Thyroid gland (tissue), 4 donors: ENCODE measurements at regions not wholly inside any gene's neighbourhood (a gene's known extent, or its start where the extent isn't known, plus 50 kb on each side); places are given as distances from the start of the nearest gene placed in this dataset.

ENCODE experiments used
- CTCF ChIP-seq, 6 experiments: fragments of 200-600 bp in 3 of 6; fragments of 450-650 bp in 3 of 6; sonication (generic) in 3 of 6; IDR thresholded peaks; one replicate each; pipeline ENCODE4 v1.5.1; 2016 to 2019; ENCODE audit warnings: antibody characterized with exemption in 6 of 6, mild to moderate bottlenecking in 2 of 6, inconsistent platforms in 1 of 6, moderate library complexity in 1 of 6
- POLR2A ChIP-seq, 2 donors: fragments of 450-650 bp; IDR thresholded peaks; one replicate each; pipeline ENCODE4 v1.6.1; 2017; ENCODE audit warnings: antibody characterized with exemption in 2 of 2, mild to moderate bottlenecking in 2 of 2, moderate library complexity in 1 of 2

- no peak for TF ChIP-seq POLR2A (IDR thresholded peaks at IDR 0.05)
- no peak for TF ChIP-seq CTCF (IDR thresholded peaks at IDR 0.05)
Observed at GRCh38 chr14:101069228-101069549, 165.7 kb upstream of the RTL1 start.
